ENCODE measurements at regions not wholly inside any gene's neighbourhood (a gene's known extent, or its start where the extent isn't known, plus 50 kb on each side); places are given as distances from the start of the nearest gene placed in this dataset.
"Not testable (repeated sequence)": the region's sequence is repeated elsewhere in the genome, so short reads cannot be mapped to it uniquely, and the experiment has no call there.

DNA sequence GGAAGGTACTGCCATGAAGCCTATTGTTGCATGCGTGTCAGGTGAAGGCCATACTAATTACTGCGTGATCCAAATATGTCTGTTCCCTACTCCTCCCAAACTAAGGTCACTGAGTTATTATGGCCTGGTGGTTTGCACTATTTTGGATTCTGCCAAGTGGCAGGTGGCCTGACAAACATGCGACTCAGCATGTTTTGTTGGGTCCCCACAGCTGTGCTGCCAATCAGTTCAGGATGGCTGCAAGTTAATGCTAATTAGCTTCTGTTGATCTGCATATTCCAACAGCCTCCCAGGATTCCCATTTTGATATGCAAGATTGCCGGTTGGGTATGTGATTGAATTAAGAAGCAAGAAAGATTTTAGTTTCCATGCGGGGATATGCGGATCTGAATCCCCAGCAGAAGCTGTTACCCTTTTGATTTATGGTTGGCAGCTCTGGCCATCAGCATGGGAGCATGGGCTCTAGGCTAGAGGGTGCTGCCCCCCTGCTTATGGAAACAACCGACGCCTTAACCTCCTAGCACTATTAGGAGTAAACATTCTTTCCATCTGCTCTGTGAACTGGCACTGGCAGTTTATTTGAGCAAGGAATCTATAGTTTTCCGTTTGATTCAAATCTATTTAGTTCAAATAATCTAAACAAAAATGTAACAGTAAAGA is 429.8 kb upstream of the C1orf87 start:
- Histone ChIP-seq H3K27me3 (ENCODE audit: control insufficient read depth, insufficient read depth, low read length) (no peaks in the 10 kb centered on the region), H3K4me1 (ENCODE audit: control insufficient read depth in 2 of 3, insufficient read depth in 2 of 3, low read depth in 1 of 3, low read length in 3 of 3) (no peaks in the 10 kb centered on the region), H3K9ac (ENCODE audit: low read length in 3 of 3) (no peak overlapping the region), H3K4me3 (ENCODE audit: low read length in 3 of 3) (no peak overlapping the region), H3K27ac (ENCODE audit: low read depth in 2 of 2, low read length in 2 of 2) (no peak overlapping the region), H3K9me3 (ENCODE audit: control insufficient read depth in 2 of 3, insufficient read depth in 1 of 3, low read length in 3 of 3) (peaks cover 0 to 2% (median 0%) of the 10 kb centered on the region in 3 donors), H3K36me3 (ENCODE audit: control insufficient read depth in 2 of 3, insufficient read depth in 3 of 3, low read length in 3 of 3) (no peaks in the 10 kb centered on the region)
- DNase-seq (peak in 1 of 5 donors; percentile 27), FAIRE-seq (no peak)
- TF ChIP-seq, protein P1, sequence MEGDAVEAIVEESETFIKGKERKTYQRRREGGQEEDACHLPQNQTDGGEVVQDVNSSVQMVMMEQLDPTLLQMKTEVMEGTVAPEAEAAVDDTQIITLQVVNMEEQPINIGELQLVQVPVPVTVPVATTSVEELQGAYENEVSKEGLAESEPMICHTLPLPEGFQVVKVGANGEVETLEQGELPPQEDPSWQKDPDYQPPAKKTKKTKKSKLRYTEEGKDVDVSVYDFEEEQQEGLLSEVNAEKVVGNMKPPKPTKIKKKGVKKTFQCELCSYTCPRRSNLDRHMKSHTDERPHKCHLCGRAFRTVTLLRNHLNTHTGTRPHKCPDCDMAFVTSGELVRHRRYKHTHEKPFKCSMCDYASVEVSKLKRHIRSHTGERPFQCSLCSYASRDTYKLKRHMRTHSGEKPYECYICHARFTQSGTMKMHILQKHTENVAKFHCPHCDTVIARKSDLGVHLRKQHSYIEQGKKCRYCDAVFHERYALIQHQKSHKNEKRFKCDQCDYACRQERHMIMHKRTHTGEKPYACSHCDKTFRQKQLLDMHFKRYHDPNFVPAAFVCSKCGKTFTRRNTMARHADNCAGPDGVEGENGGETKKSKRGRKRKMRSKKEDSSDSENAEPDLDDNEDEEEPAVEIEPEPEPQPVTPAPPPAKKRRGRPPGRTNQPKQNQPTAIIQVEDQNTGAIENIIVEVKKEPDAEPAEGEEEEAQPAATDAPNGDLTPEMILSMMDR (IDR thresholded peaks at IDR 0.05; ENCODE audit: borderline replicate concordance, extremely low read depth, insufficient read depth), result no peak
- intact Hi-C loops (cut with DNase I), result no loop called here

GRCh38 chr1:60502506-60502905 is 428.9 kb upstream of the C1orf87 start:
- Histone ChIP-seq H3K4me1 (ENCODE audit: control insufficient read depth in 2 of 3, insufficient read depth in 2 of 3, low read depth in 1 of 3, low read length in 3 of 3) (no peaks in the 10 kb centered on the region), H3K27ac (ENCODE audit: low read depth in 2 of 2, low read length in 2 of 2) (no peak overlapping the region), H3K27me3 (ENCODE audit: control insufficient read depth, insufficient read depth, low read length) (no peaks in the 10 kb centered on the region), H3K9ac (ENCODE audit: low read length in 3 of 3) (no peak overlapping the region), H3K4me3 (ENCODE audit: low read length in 3 of 3) (no peak overlapping the region), H3K36me3 (ENCODE audit: control insufficient read depth in 2 of 3, insufficient read depth in 3 of 3, low read length in 3 of 3) (no peaks in the 10 kb centered on the region), H3K9me3 (ENCODE audit: control insufficient read depth in 2 of 3, insufficient read depth in 1 of 3, low read length in 3 of 3) (peaks cover 0 to 9% (median 0%) of the 10 kb centered on the region in 3 donors)
- FAIRE-seq (no peak), DNase-seq (no peak)
- TF ChIP-seq, protein P1 (IDR thresholded peaks at IDR 0.05; ENCODE audit: borderline replicate concordance, extremely low read depth, insufficient read depth), result no peak
- intact Hi-C loops (cut with DNase I), result no loop called here

DNA sequence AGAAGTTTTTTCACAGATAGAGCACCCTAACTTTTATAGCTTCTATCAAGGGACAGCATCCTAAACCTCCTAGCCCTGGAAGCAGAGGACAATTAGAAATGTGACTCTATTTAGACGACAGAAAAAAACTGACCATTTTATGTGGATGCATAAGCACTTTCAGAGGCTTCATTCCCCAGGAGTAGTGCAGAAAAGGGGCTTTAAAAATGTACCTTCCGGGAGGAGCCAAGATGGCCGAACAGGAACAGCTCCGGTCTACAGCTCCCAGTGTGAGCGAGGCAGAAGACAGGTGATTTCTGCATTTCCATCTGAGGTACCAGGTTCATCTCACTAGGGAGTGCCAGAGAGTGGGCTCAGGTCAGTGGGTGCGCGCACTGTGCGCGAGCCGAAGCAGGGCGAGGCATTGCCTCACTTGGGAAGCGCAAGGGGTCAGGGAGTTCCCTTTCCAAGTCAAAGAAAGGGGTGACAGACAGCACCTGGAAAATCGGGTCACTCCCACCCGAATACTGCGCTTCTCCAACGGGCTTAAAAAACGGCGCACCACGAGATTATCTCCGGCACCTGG is 416.4 kb upstream of the C1orf87 start:
- DNase-seq; H3K36me3 ChIP-seq (ENCODE audit: control insufficient read depth in 2 of 3, insufficient read depth in 3 of 3, low read length in 3 of 3); H3K9me3 ChIP-seq (ENCODE audit: control insufficient read depth in 2 of 3, insufficient read depth in 1 of 3, low read length in 3 of 3); H3K27ac ChIP-seq (ENCODE audit: low read depth in 2 of 2, low read length in 2 of 2); H3K4me1 ChIP-seq (ENCODE audit: control insufficient read depth in 2 of 3, insufficient read depth in 2 of 3, low read depth in 1 of 3, low read length in 3 of 3); FAIRE-seq; H3K9ac ChIP-seq (ENCODE audit: low read length in 3 of 3); H3K4me3 ChIP-seq (ENCODE audit: low read length in 3 of 3); H3K27me3 ChIP-seq (ENCODE audit: control insufficient read depth, insufficient read depth, low read length); intact Hi-C loops (cut with DNase I): not testable (repeated sequence)

DNA sequence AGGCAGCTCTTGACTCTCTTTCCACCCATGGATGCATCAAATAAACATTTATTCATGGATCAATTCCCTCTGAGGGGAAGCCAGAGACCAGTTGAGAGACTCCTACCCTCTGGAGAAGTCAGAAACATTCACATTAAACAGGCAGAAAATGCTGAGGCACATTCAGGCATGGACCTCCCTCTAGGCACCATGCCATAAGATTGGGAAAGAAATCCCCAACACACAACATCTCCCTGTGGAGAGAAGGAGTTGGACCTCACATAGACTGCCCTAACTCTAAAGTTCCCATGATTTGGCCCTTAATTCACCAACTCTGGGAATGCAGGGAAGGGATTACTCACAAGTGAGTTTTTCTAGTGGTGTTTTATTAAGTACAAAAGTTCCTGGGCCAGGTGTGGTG is 415.3 kb upstream of the C1orf87 start:
- TF ChIP-seq, protein P1 (IDR thresholded peaks at IDR 0.05; ENCODE audit: borderline replicate concordance, extremely low read depth, insufficient read depth), result no peak
- DNase-seq, result no peak
- no peak for FAIRE-seq
- H3K9me3 ChIP-seq (ENCODE audit: control insufficient read depth in 2 of 3, insufficient read depth in 1 of 3, low read length in 3 of 3), result no peaks in the 10 kb centered on the region
- H3K27me3 ChIP-seq (ENCODE audit: control insufficient read depth, insufficient read depth, low read length), result no peaks in the 10 kb centered on the region
- no peaks in the 10 kb centered on the region for H3K4me1 ChIP-seq (ENCODE audit: control insufficient read depth in 2 of 3, insufficient read depth in 2 of 3, low read depth in 1 of 3, low read length in 3 of 3)
- no peaks in the 10 kb centered on the region for H3K36me3 ChIP-seq (ENCODE audit: control insufficient read depth in 2 of 3, insufficient read depth in 3 of 3, low read length in 3 of 3)
- no peak overlapping the region for H3K9ac ChIP-seq (ENCODE audit: low read length in 3 of 3)
- no peak overlapping the region for H3K27ac ChIP-seq (ENCODE audit: low read depth in 2 of 2, low read length in 2 of 2)
- no peak overlapping the region for H3K4me3 ChIP-seq (ENCODE audit: low read length in 3 of 3)
- intact Hi-C loops (cut with DNase I), result no loop called here
